ENCODE measurements at regions not wholly inside any gene's neighbourhood (a gene's known extent, or its start where the extent isn't known, plus 50 kb on each side); places are given as distances from the start of the nearest gene placed in this dataset. TPM values are rescaled to one million over a fixed set of nuclear protein-coding genes. Genes with fewer than 3 reads are reported as not detected.

DNA sequence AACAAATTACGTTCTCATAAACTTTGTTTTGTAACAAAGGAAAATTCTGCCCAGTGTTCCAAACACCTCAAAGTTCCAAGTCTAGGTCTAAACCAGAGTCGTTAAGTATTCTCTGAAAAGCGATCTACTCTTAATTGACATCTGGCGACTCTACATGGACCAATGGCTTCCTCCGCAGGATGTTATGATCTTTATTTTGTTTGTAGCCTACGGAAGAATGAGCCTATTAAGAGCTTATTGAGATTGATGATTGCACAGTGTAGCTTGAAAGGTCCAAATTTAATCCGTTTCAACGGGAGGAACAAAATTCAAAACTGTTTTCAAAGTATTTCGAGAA lies 61.1 kb downstream of the FAM217A start:
- peak overlapping the region; percentile 95 for H3K4me3 ChIP-seq
- no peaks in the 10 kb centered on the region for H3K9me3 ChIP-seq (ENCODE audit: control insufficient read depth in 4 of 4, insufficient read depth in 3 of 4, low read length in 3 of 4)
- 0% methylated on average over 9 of the region's 9 CpGs for WGBS, 2 donors
- no peaks in the 10 kb centered on the region for H3K27me3 ChIP-seq (ENCODE audit: control insufficient read depth in 3 of 3, insufficient read depth in 3 of 3, low read length in 2 of 3)
- TF ChIP-seq, protein P1, sequence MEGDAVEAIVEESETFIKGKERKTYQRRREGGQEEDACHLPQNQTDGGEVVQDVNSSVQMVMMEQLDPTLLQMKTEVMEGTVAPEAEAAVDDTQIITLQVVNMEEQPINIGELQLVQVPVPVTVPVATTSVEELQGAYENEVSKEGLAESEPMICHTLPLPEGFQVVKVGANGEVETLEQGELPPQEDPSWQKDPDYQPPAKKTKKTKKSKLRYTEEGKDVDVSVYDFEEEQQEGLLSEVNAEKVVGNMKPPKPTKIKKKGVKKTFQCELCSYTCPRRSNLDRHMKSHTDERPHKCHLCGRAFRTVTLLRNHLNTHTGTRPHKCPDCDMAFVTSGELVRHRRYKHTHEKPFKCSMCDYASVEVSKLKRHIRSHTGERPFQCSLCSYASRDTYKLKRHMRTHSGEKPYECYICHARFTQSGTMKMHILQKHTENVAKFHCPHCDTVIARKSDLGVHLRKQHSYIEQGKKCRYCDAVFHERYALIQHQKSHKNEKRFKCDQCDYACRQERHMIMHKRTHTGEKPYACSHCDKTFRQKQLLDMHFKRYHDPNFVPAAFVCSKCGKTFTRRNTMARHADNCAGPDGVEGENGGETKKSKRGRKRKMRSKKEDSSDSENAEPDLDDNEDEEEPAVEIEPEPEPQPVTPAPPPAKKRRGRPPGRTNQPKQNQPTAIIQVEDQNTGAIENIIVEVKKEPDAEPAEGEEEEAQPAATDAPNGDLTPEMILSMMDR (IDR thresholded peaks at IDR 0.05; ENCODE audit: control extremely low read depth, extremely low read depth), result no peak
- peak overlapping the region; percentile 94 to 99 for H3K9ac ChIP-seq (ENCODE audit: insufficient read depth in 1 of 2, low read length in 2 of 2)
- ATAC-seq (ENCODE audit: insufficient read depth, low FRiP score) (no peak), DNase-seq (peak in 2 of 3 donors; percentile 80 to 88)
- H3K27ac ChIP-seq (ENCODE audit: low read depth in 1 of 2, low read length in 1 of 2), result peak overlapping the region; percentile 96 to 99
- peaks cover 0 to 6% (median 2%) of the 10 kb centered on the region in 4 donors for H3K36me3 ChIP-seq (ENCODE audit: control insufficient read depth in 4 of 4, insufficient read depth in 4 of 4, low read length in 4 of 4)
- peaks cover 0 to 24% (median 17%) of the 10 kb centered on the region in 5 donors for H3K4me1 ChIP-seq (ENCODE audit: control insufficient read depth in 5 of 5, insufficient read depth in 5 of 5, low read length in 5 of 5)

DNA sequence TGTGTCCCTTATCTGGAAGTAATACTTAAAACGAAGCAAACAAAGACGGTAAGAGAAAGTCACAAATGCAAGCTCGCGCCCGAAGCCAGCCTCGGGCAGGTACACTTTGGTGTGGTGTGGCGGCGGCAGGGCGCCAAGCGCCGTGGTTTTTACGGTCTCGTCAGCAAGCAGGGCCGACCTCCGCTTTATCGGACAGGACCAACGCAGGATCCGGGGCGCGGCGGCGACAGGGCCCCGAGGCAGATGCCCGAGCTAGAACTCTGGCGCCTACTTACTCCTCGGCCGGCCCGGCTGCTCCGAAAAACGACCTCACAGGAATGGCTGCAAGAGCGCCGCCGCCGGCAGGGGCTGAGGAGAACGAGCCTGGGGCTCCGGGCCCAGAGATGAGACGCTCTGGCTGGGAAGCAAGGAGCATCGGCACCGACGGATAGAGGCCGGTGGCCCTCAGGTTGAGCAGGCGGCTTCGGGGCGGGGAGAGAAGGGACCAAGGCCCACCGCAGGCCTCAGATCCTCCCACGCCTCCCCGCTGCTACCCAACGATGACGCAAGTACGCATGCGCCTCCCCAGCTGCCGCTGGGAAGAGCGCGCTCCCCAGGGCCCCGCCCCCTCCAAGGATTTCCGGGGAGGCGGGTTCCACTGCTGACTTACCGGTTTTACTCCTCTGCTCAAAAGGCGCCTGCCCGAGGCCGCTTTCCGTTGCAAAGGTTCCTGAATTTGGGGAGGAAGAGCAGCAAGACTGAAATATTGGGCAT lies 60.6 kb downstream of the FAM217A start:
- H3K9ac ChIP-seq (ENCODE audit: insufficient read depth in 1 of 2, low read length in 2 of 2), result peak overlapping the region; percentile 94 to 99
- peak overlapping the region; percentile 95 for H3K4me3 ChIP-seq
- H3K27ac ChIP-seq (ENCODE audit: low read depth in 1 of 2, low read length in 1 of 2), result peak overlapping the region; percentile 96 to 99
- peak; percentile 97 to 99 (median 98) for DNase-seq
- TF ChIP-seq, protein P1 (IDR thresholded peaks at IDR 0.05; ENCODE audit: control extremely low read depth, extremely low read depth), result no peak
- no peaks in the 10 kb centered on the region for H3K27me3 ChIP-seq (ENCODE audit: control insufficient read depth in 3 of 3, insufficient read depth in 3 of 3, low read length in 2 of 3)
- peak; percentile 91 for ATAC-seq (ENCODE audit: insufficient read depth, low FRiP score)
- peaks cover 0 to 4% (median 1%) of the 10 kb centered on the region in 4 donors for H3K36me3 ChIP-seq (ENCODE audit: control insufficient read depth in 4 of 4, insufficient read depth in 4 of 4, low read length in 4 of 4)
- peaks cover 0 to 30% (median 17%) of the 10 kb centered on the region in 5 donors for H3K4me1 ChIP-seq (ENCODE audit: control insufficient read depth in 5 of 5, insufficient read depth in 5 of 5, low read length in 5 of 5)
- H3K9me3 ChIP-seq (ENCODE audit: control insufficient read depth in 4 of 4, insufficient read depth in 3 of 4, low read length in 3 of 4), result no peaks in the 10 kb centered on the region
- WGBS, 2 donors, result 0 to 1% methylated on average over 60 to 62 of the region's 62 CpGs

Small RNA genes lying in the stretch of these regions (small RNA-seq; reads per million reads assigned to genes)
- not detected for gene AL590004.1 (ENCODE audit: low replicate concordance)
